Mesothelial cell of epicardium (in vitro differentiated cells): ENCODE measurements at regions not wholly inside any gene's neighbourhood (a gene's known extent, or its start where the extent isn't known, plus 50 kb on each side); places are given as distances from the start of the nearest gene placed in this dataset.
"Not testable (repeated sequence)": the region's sequence is repeated elsewhere in the genome, so short reads cannot be mapped to it uniquely, and the experiment has no call there.

Experiments used
- DNase-seq, 2 experiments: peaks; one replicate each; pipeline ENCODE4 v3.0.0; 2021; ENCODE audit warnings: low spot score in 2 of 2; ENCODE audit not compliant: unreplicated experiment in 2 of 2
- H3K27ac Mint-ChIP-seq: 2 replicates; pipeline ENCODE4 v1.8.0; 2021; ENCODE audit warnings: mixed read lengths
- H3K27me3 Mint-ChIP-seq: 2 replicates; pipeline ENCODE4 v1.8.0; 2021; ENCODE audit warnings: low read depth, mixed read lengths
- H3K36me3 Mint-ChIP-seq: 2 replicates; pipeline ENCODE4 v1.8.0; 2021; ENCODE audit warnings: mixed read lengths
- H3K4me1 Mint-ChIP-seq: 2 replicates; pipeline ENCODE4 v1.8.0; 2021; ENCODE audit warnings: mixed read lengths
- H3K4me3 Mint-ChIP-seq: 2 replicates; pipeline ENCODE4 v1.8.0; 2021; ENCODE audit warnings: mild to moderate bottlenecking, moderate library complexity, mixed read lengths
- H3K9me3 Mint-ChIP-seq: 2 replicates; pipeline ENCODE4 v1.8.0; 2021; ENCODE audit warnings: mixed read lengths
- CTCF ChIP-seq: fragments of 200-600 bp; sonication (generic); IDR thresholded peaks from one replicate; pipeline ENCODE4 v1.5.0; 2021; ENCODE audit warnings: antibody characterized with exemption; ENCODE audit not compliant: unreplicated experiment

GRCh38 chr1:184183919-184184318 is 132.4 kb downstream of the TSEN15 start:
- Mint-ChIP-seq H3K4me1 (no peaks in the 10 kb centered on the region), H3K4me3 (no peak overlapping the region), H3K27ac (no peak overlapping the region), H3K36me3 (no peaks in the 10 kb centered on the region), H3K9me3 (peaks cover 7% of the 10 kb centered on the region), H3K27me3 (no peaks in the 10 kb centered on the region)
- TF ChIP-seq CTCF = no peak
- DNase-seq = no peak

GRCh38 chr1:184184614-184185013 is 133.1 kb downstream of the TSEN15 start:
- not testable (repeated sequence) for DNase-seq, H3K27ac Mint-ChIP-seq, H3K27me3 Mint-ChIP-seq, H3K4me1 Mint-ChIP-seq, H3K9me3 Mint-ChIP-seq, H3K36me3 Mint-ChIP-seq, H3K4me3 Mint-ChIP-seq

- Mint-ChIP-seq H3K9me3 (peaks cover 7% of the 10 kb centered on the region), H3K27me3 (no peaks in the 10 kb centered on the region), H3K4me1 (peaks cover 2% of the 10 kb centered on the region), H3K4me3 (no peak overlapping the region), H3K36me3 (no peaks in the 10 kb centered on the region), H3K27ac (no peak overlapping the region)
- TF ChIP-seq CTCF = no peak
- no peak for DNase-seq
Measured at GRCh38 chr1:184185347-184185746, 133.8 kb downstream of the TSEN15 start.

GRCh38 chr1:184186167-184186566 is 134.6 kb downstream of the TSEN15 start:
- Mint-ChIP-seq H3K27me3 (no peaks in the 10 kb centered on the region), H3K36me3 (no peaks in the 10 kb centered on the region), H3K4me3 (no peak overlapping the region), H3K9me3 (peaks cover 7% of the 10 kb centered on the region), H3K4me1 (peaks cover 10% of the 10 kb centered on the region), H3K27ac (no peak overlapping the region)
- no peak for DNase-seq
- TF ChIP-seq CTCF = no peak

- DNase-seq = no peak
- Mint-ChIP-seq H3K36me3 (no peaks in the 10 kb centered on the region), H3K4me1 (peaks cover 13% of the 10 kb centered on the region), H3K27ac (no peak overlapping the region), H3K4me3 (no peak overlapping the region), H3K27me3 (no peaks in the 10 kb centered on the region), H3K9me3 (peaks cover 7% of the 10 kb centered on the region)
- no peak for TF ChIP-seq CTCF
Measured at GRCh38 chr1:184187097-184187496, 135.6 kb downstream of the TSEN15 start.

- peaks cover 13% of the 10 kb centered on the region for H3K4me1 Mint-ChIP-seq
- no peak overlapping the region for H3K27ac Mint-ChIP-seq
- TF ChIP-seq CTCF = no peak
- no peak overlapping the region for H3K4me3 Mint-ChIP-seq
- DNase-seq = no peak
- H3K9me3 Mint-ChIP-seq = peaks cover 7% of the 10 kb centered on the region
- H3K27me3 Mint-ChIP-seq = no peaks in the 10 kb centered on the region
- no peaks in the 10 kb centered on the region for H3K36me3 Mint-ChIP-seq
Measured at GRCh38 chr1:184188037-184188436, 136.5 kb downstream of the TSEN15 start.
